GM06990 (cell line): ENCODE measurements at regions not wholly inside any gene's neighbourhood (a gene's known extent, or its start where the extent isn't known, plus 50 kb on each side); places are given as distances from the start of the nearest gene placed in this dataset.

Experiments
- DNase-seq: peaks from one replicate; pipeline ENCODE4 v3.0.0-alpha.2; 2011; ENCODE audit not compliant: insufficient read length; ENCODE audit errors: extremely low read depth
- H3K27me3 ChIP-seq: replicated peaks from 2 replicates; pipeline ENCODE4 v1.6.0; 2011; ENCODE audit warnings: low read length; ENCODE audit not compliant: control insufficient read depth, insufficient read depth
- H3K36me3 ChIP-seq: 2 replicates; pipeline ENCODE4 v1.5.1; 2011; ENCODE audit warnings: low read length; ENCODE audit not compliant: control insufficient read depth, insufficient read depth
- H3K4me3 ChIP-seq: replicated peaks from 2 replicates; pipeline ENCODE4 v1.5.1; 2011; ENCODE audit warnings: low read depth, mild to moderate bottlenecking, control low read depth, low read length
- TF ChIP-seq, protein P1 (sequence below): IDR thresholded peaks from 2 replicates; pipeline ENCODE4 v1.5.1; 2011; ENCODE audit warnings: low read length, control low read depth, mild to moderate bottlenecking, inconsistent platforms; ENCODE audit not compliant: insufficient read depth, poor library complexity, severe bottlenecking

DNA sequence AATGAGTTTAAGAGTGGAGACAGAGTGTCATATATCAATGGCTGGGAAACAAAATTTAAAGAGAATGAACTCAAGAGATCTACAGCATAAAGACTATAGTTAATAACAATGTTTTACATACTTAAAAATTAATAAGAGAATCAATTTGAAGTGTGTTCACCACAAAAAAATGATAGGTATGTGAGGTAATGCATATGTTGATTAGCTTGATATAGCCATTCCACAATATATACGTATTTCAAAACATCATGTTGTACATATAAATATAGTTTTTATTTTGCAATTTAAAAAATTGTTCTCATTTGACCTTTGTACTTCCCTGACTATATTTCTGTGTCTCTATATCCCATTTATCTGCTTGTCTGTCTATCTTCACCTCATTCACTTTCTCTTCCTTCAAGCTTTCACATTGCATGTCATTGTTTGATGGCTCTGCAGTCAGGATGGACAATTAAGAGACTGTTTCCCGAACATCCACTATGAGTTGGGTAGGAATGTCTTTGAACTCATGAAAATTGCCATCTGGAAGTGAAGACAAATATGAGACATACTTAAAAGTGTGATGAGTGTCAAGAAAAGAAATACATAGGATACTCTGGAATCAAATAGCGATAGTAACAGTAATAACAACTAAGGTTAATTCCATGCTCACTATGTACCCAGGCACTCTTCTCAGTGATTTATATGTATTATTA lies 359.9 kb upstream of the ACTBL2 start:
- TF ChIP-seq, protein P1, sequence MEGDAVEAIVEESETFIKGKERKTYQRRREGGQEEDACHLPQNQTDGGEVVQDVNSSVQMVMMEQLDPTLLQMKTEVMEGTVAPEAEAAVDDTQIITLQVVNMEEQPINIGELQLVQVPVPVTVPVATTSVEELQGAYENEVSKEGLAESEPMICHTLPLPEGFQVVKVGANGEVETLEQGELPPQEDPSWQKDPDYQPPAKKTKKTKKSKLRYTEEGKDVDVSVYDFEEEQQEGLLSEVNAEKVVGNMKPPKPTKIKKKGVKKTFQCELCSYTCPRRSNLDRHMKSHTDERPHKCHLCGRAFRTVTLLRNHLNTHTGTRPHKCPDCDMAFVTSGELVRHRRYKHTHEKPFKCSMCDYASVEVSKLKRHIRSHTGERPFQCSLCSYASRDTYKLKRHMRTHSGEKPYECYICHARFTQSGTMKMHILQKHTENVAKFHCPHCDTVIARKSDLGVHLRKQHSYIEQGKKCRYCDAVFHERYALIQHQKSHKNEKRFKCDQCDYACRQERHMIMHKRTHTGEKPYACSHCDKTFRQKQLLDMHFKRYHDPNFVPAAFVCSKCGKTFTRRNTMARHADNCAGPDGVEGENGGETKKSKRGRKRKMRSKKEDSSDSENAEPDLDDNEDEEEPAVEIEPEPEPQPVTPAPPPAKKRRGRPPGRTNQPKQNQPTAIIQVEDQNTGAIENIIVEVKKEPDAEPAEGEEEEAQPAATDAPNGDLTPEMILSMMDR = no peak
- DNase-seq = no peak
- no peaks in the 10 kb centered on the region for H3K36me3 ChIP-seq
- H3K27me3 ChIP-seq = no peaks in the 10 kb centered on the region
- no peak overlapping the region for H3K4me3 ChIP-seq

DNA sequence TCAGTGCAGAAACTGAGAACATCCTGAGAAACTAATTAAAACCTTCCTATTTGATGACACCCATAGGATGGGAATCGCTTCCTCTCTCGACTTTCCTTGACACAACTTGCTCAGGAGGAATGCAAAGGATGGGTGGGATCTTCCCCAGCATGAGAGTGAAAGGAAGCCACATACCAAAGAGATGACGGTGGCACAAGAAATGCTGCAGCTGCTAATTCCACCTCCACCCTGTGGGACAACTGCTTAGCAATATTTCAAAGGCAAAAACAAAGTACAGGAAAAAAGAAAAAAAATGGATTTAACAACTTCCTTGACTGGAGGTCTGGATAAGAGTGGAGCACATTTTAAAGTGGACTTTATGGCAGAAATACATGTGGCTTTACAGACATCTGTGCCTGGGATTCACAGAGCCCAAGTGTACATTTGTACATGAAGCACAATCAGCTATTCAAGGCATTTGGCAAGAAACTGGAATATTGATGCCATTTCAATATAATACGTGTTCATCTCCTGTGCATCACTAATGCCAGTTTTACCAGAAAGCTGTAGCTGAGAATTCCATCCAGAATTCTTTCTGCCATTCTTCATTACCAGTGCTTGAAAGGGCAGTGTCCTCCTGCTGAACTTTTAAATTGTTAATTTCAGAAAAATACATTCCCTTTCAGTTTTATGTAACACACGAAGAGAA lies 359.2 kb upstream of the ACTBL2 start:
- no peak for DNase-seq
- H3K4me3 ChIP-seq = no peak overlapping the region
- TF ChIP-seq, protein P1 = no peak
- no peaks in the 10 kb centered on the region for H3K27me3 ChIP-seq
- H3K36me3 ChIP-seq = no peaks in the 10 kb centered on the region

DNA sequence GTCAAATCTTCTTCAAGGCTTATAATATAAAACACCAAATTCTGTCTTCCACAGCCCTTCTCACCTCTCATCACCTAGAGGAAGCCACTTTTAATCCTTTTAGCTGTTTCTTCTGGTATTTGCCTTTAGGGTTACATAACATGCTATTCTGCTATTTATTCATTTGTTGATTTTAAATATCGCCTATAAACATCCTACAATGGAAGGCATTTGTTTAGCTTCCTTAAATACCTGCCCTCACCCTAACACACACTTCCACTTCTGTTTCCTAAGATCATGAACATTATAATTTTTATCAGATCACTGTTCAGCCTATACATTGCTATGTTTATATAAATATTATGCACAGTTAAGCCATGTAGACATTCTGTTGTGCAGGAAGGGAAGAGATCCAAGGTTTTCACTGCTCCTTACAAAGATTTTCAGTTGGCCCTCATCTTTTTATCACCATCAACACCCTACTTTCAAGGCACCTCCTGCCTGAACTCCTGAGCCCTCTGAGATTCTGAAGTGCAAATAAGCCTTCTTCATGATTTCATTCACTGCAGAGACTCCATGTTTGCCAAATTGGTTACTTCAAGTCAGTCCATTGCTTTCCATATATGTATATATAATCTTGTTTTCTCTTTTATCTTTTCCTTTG lies 356.9 kb upstream of the ACTBL2 start:
- TF ChIP-seq, protein P1 = no peak
- Histone ChIP-seq H3K36me3 (no peaks in the 10 kb centered on the region), H3K27me3 (no peaks in the 10 kb centered on the region), H3K4me3 (no peak overlapping the region)
- no peak for DNase-seq

DNA sequence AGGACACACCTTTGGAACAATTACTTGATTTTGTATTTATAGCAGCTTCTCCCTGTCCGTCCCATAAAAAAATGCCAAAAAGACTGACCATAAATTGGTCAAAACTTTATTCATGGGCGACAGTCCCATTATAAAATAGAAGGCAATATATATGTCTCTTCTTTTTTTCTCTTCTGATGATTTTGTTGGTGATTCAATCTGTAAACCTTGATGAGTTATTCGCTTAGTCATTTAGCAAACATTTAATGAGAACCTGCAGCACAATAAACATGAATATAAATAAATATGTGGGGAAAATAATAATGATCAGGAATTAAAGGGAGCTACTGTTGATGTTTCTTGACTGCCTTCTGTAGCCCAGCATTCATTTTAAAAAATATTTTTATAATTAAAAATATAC lies 356.4 kb upstream of the ACTBL2 start:
- TF ChIP-seq, protein P1 = no peak
- H3K4me3 ChIP-seq = no peak overlapping the region
- H3K36me3 ChIP-seq = no peaks in the 10 kb centered on the region
- DNase-seq = no peak
- H3K27me3 ChIP-seq = no peaks in the 10 kb centered on the region

DNA sequence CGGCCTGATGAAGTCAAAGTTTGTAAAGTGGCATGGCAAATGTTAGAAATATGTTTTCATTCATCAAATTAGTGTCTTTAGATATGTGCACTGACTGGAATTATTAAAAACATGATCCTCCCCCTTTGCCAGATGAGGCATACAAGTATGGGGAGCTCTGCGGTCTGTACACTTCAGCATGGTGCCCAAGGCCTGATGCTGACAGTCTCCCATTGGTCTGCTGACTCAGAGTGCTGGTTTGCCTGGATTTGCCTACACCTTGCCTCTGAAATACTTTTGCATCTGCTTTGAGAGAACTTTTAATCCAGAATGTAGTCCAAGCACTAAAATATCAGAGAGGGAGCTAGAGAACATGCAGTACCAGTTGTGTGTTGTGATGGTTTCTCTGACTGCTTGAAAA lies 354.3 kb upstream of the ACTBL2 start:
- no peak for DNase-seq
- Histone ChIP-seq H3K36me3 (no peaks in the 10 kb centered on the region), H3K27me3 (no peaks in the 10 kb centered on the region), H3K4me3 (no peak overlapping the region)
- TF ChIP-seq, protein P1 = no peak
